ENCODE measurements at regions not wholly inside any gene's neighbourhood (a gene's known extent, or its start where the extent isn't known, plus 50 kb on each side); places are given as distances from the start of the nearest gene placed in this dataset.

DNA sequence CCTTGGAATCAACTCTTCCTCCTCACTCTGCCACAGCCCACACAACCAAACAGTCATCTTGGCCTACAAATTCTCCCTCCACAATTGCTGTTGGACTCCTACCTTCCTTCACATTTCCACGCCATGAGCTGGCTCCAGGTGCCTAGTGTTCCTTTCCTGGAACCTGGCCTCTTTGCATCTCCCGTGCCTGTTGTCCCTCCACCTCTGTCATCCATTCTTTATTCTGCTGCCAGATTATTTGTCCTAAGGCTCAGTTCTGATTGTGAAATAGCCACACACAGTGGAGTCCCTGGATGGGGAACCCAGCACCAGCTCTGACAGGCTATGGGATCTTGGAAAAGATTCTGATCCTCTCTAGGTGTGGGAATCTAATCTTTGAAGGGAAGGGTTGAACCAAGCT lies 109.1 kb upstream of the ANKH start:
- DNase-seq (ENCODE audit: low read depth in 2 of 2): no peak
- TF ChIP-seq, protein P1, sequence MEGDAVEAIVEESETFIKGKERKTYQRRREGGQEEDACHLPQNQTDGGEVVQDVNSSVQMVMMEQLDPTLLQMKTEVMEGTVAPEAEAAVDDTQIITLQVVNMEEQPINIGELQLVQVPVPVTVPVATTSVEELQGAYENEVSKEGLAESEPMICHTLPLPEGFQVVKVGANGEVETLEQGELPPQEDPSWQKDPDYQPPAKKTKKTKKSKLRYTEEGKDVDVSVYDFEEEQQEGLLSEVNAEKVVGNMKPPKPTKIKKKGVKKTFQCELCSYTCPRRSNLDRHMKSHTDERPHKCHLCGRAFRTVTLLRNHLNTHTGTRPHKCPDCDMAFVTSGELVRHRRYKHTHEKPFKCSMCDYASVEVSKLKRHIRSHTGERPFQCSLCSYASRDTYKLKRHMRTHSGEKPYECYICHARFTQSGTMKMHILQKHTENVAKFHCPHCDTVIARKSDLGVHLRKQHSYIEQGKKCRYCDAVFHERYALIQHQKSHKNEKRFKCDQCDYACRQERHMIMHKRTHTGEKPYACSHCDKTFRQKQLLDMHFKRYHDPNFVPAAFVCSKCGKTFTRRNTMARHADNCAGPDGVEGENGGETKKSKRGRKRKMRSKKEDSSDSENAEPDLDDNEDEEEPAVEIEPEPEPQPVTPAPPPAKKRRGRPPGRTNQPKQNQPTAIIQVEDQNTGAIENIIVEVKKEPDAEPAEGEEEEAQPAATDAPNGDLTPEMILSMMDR (conservative IDR thresholded peaks at IDR 0.05 in 1 of 2, IDR thresholded peaks at IDR 0.05 in 1 of 2; ENCODE audit: low read depth in 1 of 2, low read length in 2 of 2): no peak
- no peak for TF ChIP-seq EZH2 (IDR thresholded peaks at IDR 0.05; ENCODE audit: low read length, missing control alignments)
- H3K27me3 ChIP-seq (ENCODE audit: control insufficient read depth, insufficient read depth, low read length): no peaks in the 10 kb centered on the region
- H3K79me2 ChIP-seq (ENCODE audit: control insufficient read depth, insufficient read depth, low read length): no peaks in the 10 kb centered on the region
- no peaks in the 10 kb centered on the region for H3K36me3 ChIP-seq (ENCODE audit: control insufficient read depth, insufficient read depth, low read length)
- no peak overlapping the region for H2AFZ ChIP-seq (ENCODE audit: low read length)
- no peak overlapping the region for H3K4me2 ChIP-seq (ENCODE audit: extremely low read depth, insufficient read depth, low read length)
- H3K9me3 ChIP-seq (ENCODE audit: control insufficient read depth, insufficient read depth, low read depth, low read length): no peaks in the 10 kb centered on the region
- H3K4me1 ChIP-seq (ENCODE audit: control insufficient read depth, extremely low read depth, insufficient read depth, low read length): no peaks in the 10 kb centered on the region
- H3K4me3 ChIP-seq (replicated peaks in 1 of 4; ENCODE audit: control extremely low read depth in 1 of 4, insufficient read depth in 1 of 4, low read depth in 3 of 4, low read length in 4 of 4): no peak overlapping the region
- H4K20me1 ChIP-seq (ENCODE audit: control insufficient read depth, extremely low read depth, insufficient read depth, low read length): no peaks in the 10 kb centered on the region
- no peak overlapping the region for H3K27ac ChIP-seq (ENCODE audit: insufficient read depth, low read length)
- H3K9ac ChIP-seq (ENCODE audit: insufficient read depth, low read length): no peak overlapping the region

DNA sequence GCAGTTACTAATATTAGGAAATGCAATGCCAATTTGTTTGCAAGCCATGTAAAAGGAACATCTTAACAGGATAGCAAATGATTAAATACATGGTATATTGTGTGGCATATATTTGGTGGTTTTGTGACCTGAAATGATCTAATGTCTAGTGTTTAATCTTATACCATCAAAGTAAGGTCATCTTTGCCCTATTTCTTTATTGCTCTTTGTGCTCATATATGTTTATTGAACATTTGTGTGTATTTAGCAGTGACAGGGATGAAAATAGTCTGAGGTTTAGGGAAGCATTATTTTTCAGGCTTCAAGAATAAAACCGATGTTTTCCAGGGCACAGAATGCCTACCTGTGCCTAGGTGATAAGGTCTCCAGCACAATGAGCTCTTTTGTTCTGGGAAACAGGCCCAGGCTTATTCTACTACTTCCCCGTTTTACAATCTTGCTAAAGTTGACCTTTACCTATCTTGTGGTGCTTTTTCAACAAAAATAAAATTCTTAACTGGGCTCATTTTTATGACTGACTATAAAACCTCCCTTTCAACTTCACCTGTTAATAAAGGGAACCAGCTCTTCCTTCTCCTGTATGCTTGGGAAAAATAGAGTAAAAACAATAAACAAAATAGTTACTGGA lies 105.6 kb upstream of the ANKH start:
- Histone ChIP-seq H4K20me1 (ENCODE audit: control insufficient read depth, extremely low read depth, insufficient read depth, low read length) (no peaks in the 10 kb centered on the region), H3K36me3 (ENCODE audit: control insufficient read depth, insufficient read depth, low read length) (no peaks in the 10 kb centered on the region)

DNA sequence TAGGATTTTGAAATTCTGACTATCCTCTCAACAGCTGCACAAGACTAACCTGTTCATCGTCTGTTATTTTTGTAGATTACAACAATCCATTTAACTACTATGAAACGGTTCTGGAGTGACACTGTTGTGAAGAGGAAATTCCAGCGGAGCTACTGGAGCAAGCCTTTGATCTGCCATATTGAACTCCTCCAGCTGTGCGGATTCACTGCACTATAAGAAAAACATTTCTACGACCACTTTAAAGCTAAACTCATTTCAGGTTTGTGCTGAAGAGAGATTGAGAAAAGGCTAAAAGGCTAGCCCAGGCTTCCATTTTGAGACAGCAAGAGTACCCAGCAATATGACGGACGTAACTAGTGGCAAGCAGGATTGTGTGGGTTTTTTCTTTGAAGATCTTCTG lies 104.9 kb upstream of the ANKH start:
- no peak for DNase-seq (ENCODE audit: low read depth in 2 of 2)
- no peak overlapping the region for H3K27ac ChIP-seq (ENCODE audit: insufficient read depth, low read length)
- H4K20me1 ChIP-seq (ENCODE audit: control insufficient read depth, extremely low read depth, insufficient read depth, low read length): no peaks in the 10 kb centered on the region
- TF ChIP-seq, protein P1 (conservative IDR thresholded peaks at IDR 0.05 in 1 of 2, IDR thresholded peaks at IDR 0.05 in 1 of 2; ENCODE audit: low read depth in 1 of 2, low read length in 2 of 2): no peak
- no peak for TF ChIP-seq EZH2 (IDR thresholded peaks at IDR 0.05; ENCODE audit: low read length, missing control alignments)
- H3K79me2 ChIP-seq (ENCODE audit: control insufficient read depth, insufficient read depth, low read length): no peaks in the 10 kb centered on the region
- H2AFZ ChIP-seq (ENCODE audit: low read length): no peak overlapping the region
- H3K4me1 ChIP-seq (ENCODE audit: control insufficient read depth, extremely low read depth, insufficient read depth, low read length): no peaks in the 10 kb centered on the region
- H3K27me3 ChIP-seq (ENCODE audit: control insufficient read depth, insufficient read depth, low read length): no peaks in the 10 kb centered on the region
- no peak overlapping the region for H3K9ac ChIP-seq (ENCODE audit: insufficient read depth, low read length)
- no peaks in the 10 kb centered on the region for H3K9me3 ChIP-seq (ENCODE audit: control insufficient read depth, insufficient read depth, low read depth, low read length)
- no peak overlapping the region for H3K4me3 ChIP-seq (replicated peaks in 1 of 4; ENCODE audit: control extremely low read depth in 1 of 4, insufficient read depth in 1 of 4, low read depth in 3 of 4, low read length in 4 of 4)
- H3K36me3 ChIP-seq (ENCODE audit: control insufficient read depth, insufficient read depth, low read length): no peaks in the 10 kb centered on the region
- no peak overlapping the region for H3K4me2 ChIP-seq (ENCODE audit: extremely low read depth, insufficient read depth, low read length)

More for the DNA sequence above, 105.6 kb upstream of the ANKH start:
- no peak overlapping the region for H3K27ac ChIP-seq (ENCODE audit: insufficient read depth, low read length)
- H3K9me3 ChIP-seq (ENCODE audit: control insufficient read depth, insufficient read depth, low read depth, low read length): no peaks in the 10 kb centered on the region
- no peaks in the 10 kb centered on the region for H3K4me1 ChIP-seq (ENCODE audit: control insufficient read depth, extremely low read depth, insufficient read depth, low read length)
- H3K4me2 ChIP-seq (ENCODE audit: extremely low read depth, insufficient read depth, low read length): no peak overlapping the region
- no peaks in the 10 kb centered on the region for H3K79me2 ChIP-seq (ENCODE audit: control insufficient read depth, insufficient read depth, low read length)
- H3K9ac ChIP-seq (ENCODE audit: insufficient read depth, low read length): no peak overlapping the region
- no peak overlapping the region for H2AFZ ChIP-seq (ENCODE audit: low read length)
- H3K27me3 ChIP-seq (ENCODE audit: control insufficient read depth, insufficient read depth, low read length): no peaks in the 10 kb centered on the region
- TF ChIP-seq, protein P1 (conservative IDR thresholded peaks at IDR 0.05 in 1 of 2, IDR thresholded peaks at IDR 0.05 in 1 of 2; ENCODE audit: low read depth in 1 of 2, low read length in 2 of 2): no peak
- no peak for TF ChIP-seq EZH2 (IDR thresholded peaks at IDR 0.05; ENCODE audit: low read length, missing control alignments)
- DNase-seq (ENCODE audit: low read depth in 2 of 2): no peak
- no peak overlapping the region for H3K4me3 ChIP-seq (replicated peaks in 1 of 4; ENCODE audit: control extremely low read depth in 1 of 4, insufficient read depth in 1 of 4, low read depth in 3 of 4, low read length in 4 of 4)
